ENCODE measurements at regions not wholly inside any gene's neighbourhood (a gene's known extent, or its start where the extent isn't known, plus 50 kb on each side); places are given as distances from the start of the nearest gene placed in this dataset.
"Not testable (repeated sequence)": the region's sequence is repeated elsewhere in the genome, so short reads cannot be mapped to it uniquely, and the experiment has no call there.

DNA sequence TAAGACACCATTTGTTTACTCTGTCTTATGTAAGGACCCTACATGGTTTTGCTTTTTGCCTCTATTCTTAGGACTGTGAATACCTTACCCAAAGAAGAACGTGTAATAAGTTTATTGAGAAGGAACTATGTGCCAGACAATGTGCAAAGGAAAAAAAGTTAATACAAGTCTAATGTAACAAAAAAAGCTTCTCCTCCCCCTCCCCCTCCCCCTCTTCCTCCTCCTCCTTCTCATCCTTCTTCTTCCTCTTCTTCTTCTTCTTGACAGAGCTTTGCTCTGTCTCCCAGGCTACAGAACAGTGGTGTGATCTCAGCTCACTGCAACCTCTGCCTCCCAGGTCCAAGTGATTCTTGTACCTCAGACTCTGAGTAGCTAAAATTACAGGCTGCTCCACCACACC lies 50.9 kb upstream of the MITF start:
- DNase-seq, result no peak

DNA sequence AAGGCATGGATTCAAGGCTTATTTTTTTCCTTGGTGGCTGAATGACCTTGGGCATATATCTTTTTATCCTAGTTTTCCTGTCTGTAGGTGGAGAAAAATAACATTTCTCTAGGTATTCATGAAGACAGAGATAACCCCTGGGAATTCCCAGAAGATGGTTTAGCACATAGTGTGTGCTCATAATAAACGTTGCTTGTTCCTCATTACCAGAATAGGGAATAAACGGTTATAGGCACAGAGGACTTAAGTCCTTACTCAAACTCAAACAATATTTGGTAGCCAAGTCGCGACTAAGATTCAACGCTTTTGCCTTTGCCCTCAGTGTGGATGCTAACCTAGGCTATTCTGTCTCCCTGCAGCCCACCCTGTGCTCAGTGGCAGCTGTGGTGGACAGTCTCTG lies 51.6 kb upstream of the MITF start:
- DNase-seq, result no peak

DNA sequence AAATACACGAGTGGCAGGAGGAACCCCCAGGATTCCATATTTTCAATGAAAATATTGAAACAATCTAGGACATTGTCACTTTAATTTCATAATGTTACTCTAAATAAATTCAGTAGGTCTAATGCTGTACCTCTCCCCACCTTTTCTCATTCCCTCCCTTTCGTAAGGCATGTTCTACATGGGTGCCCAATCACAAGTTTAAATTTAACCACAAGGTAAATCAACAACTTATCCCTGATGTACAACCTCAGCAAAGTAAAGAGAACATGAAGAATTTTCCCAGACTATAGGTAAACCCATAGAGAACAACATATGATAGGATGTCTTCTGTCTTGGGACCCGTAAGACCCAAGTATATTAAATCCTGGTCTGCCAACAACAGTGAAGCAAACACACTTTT lies 53.2 kb upstream of the MITF start:
- DNase-seq, result no peak

DNA sequence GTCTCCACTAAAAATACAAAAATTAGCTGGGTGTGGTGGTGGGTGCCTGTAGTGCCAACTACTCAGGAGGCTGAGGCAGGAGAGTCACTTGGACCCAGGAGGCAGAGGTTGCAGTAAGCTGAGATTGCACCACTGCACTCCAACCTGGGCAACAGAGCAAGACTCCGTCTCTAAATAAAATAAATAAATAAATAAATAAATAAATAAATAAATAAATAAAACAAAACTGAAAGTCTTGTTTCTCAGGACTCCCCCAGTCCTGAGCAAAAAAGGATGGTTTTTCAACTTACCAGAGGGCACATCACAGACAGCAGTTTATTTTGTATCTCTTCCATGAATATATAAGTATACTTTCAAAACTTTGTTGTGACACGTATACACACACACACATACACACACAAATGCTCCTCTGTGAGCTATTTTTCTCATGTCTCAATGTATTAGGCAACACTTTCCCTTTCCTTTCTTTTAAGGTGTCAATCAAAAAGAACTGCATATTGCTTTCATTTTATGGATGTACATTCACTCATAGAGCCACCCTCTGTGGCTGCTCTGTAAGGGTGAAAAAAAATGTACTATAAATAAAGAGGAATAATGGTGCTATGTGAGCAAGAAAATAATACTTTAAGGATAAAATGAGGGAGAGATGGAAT lies 54.8 kb upstream of the MITF start:
- no peak for DNase-seq

DNA sequence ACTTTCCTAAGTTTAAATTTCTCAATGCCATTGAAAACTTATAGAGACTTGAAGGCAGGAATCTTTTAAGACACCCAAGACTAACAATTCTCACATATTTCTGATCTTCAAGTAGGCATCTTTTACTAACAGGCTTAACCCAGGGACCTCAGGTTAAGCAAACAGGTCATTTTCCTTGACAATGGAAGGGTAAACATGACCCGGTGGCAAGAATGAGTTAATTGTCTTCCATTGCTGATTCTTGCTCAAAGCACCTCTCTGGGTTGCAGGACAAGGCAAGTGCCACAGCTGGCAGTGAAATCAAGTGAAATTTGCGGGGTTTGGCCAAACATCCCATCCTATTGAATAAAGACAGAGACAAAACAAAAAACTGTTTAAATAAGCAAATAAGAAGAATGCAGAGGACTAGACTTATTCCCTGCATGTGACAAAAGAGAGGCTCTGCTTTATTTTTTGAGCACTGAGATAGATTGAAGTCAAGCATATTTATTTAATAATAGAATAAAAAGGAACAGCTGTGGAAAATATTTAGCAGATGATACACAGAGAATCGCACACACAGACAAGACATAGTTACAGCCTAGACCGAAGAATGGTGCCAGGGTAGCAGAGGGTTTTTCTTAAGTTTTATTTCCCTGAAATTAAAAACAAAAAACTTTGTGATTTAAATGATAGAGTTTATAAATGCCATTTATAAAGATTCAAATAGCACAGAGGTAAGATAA lies 56.0 kb upstream of the MITF start:
- DNase-seq, result no peak

DNA sequence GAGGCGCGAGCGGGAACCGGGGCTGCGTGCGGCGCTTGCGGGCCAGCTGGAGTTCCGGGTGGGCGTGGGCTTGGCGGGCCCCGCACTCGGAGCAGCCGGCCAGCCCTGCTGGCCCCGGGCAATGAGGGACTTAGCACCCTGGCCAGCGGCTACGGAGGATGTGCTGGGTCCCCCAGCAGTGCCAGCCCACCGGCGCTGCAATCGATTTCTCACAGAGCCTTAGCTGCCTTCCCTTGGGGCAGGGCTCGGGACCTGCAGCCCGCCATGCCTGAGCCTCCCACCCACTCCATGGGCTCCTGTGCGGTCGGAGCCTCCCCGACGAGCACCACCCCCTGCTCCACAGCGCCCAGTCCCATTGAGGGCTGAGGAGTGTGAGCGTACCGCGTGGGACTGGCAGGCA lies 61.8 kb upstream of the MITF start:
- not testable (repeated sequence) for DNase-seq

DNA sequence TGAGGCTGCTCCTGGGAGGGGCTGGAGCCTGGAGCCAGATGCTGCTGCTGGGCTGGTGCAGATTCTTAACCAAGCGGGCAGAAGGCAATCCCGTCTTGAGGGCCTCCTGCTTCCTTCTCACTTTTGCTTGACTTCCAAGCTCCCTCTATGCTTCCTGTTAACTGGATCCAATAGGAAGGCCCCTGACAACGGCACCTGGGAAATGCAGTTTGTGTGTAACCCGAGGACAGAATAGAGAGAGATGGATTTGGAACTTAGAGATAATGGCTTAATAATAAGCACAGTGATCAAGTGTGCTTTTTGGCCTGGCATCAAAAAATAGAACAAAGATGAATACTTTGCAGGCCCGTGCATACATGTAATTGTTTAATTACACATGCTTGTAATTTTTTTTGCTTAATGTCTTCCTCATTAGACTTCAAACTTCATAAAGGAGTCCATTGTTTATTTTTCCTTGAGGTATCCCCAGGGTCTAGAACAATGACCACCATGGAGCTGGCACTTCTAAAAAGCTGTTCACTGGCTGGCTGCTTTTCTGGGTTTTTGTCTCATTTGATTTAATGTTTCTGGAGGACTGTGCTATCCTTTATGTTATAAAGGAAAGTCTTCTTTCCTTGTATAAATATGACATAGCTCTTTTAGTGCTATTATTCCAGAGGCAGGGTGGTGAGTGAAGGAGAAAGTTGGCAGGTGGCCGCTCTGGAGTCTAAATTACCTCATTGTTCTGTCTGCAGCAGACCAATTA lies 63.3 kb upstream of the MITF start:
- DNase-seq, result no peak

DNA sequence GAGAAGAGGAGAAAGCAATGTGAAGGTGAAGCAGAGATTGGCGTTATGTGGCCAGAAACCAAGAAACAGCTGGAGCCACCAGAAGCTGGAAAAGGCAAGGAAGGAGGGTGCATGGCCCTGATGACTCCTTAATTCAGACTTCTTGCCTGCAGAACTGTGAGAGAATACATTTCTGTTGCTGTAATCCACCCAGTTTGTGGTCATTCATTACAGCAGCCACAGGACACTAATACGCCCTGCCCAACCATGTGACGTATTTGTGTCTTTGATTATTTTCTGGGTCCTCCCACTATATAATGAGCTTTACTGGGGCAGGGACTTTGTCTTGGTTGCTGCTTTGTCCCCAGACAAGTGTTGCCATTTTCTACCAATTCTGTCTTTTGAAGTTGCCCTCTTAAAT lies 64.5 kb upstream of the MITF start:
- no peak for DNase-seq

DNA sequence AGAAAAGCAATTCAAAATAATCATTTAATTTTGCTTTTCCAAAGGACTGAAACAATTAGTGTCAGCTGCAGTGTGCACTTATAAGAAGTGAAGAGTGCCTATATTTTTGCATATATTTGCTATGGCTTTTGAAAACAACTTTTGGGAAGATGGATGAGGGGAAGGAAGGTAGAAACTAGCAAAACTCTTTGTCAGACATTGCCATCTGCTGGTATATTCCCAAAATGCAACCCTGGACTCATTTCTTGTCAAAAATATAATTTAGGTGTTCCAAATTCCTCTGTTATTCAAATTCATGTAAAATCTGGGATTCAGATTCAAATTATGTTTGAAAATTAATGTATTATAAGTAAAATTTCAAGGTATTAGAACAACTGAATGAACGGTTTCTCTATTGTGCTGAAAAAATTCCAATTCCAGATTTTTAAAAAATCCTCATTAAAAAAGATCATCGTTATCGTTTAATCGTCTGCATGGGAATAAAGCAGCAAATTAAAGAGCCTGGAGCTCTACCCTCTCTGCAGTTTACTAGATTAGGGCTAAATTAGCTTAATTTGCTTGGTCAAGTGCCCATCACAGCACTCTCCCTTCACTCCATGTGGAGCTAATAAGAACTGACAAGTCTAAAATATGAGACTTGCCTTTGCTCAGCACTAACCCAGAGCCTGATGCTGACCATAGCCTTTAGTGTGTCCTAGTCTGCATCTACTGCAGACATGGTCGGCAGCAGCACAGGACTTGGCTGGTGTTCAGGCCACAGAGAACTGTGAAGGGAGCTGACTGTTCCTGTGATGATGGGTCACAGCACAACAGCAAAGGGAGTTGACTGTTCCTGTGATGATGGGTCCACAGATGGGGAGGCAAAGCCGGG lies 67.9 kb upstream of the MITF start:
- no peak for DNase-seq

DNA sequence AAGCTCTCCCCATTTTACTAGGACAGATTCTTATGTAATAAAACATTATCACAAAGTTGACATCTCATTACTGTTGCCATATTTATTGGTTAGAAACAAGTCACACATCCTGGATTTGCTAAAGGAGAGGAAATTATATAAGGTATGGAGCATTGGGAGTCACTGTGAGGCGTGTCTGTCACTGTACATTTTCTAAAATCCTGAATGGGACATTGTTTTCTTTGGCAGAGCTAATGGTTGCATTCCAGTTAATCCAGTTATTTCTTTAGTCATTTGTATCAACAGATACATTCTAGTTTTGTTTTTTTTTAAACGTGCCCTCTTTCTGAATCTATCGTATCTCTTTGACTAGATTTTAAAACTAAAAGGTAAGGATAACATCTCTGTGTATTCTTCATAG lies 70.2 kb upstream of the MITF start:
- no peak for DNase-seq

DNA sequence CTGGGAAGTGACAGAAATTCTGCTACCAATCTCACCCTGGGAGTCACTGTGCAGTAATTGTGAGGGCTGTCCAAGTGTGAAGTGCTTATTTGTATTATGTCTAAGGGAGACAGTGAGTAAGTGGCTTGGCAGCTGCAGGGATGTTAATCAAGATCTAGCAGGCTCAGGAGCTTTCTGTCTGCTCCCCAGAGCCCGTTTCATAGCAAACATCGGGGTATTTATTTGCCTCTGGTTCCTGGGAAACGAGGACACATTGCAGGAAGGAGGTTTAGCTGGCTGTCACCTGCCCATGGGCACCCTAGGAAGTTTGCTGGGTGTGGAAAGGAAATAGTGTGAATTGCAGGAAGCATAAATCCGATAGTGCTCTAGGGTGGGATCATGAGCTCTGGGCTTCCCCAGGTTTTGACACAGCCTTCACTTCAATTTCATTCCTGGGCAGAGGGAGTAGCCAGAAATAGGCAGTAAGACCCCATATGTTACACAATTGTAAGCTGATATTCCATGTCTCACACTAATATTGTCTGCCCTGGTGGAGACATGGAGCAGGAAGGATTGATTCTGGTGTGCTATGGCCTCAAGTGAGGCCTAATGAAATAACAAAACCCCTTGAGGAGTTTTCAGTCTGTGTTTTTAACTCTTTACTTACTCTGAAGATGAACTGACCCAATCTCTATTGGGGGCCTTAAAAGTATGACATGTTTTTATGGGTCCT lies 74.1 kb upstream of the MITF start:
- peak; percentile 45 for DNase-seq

DNA sequence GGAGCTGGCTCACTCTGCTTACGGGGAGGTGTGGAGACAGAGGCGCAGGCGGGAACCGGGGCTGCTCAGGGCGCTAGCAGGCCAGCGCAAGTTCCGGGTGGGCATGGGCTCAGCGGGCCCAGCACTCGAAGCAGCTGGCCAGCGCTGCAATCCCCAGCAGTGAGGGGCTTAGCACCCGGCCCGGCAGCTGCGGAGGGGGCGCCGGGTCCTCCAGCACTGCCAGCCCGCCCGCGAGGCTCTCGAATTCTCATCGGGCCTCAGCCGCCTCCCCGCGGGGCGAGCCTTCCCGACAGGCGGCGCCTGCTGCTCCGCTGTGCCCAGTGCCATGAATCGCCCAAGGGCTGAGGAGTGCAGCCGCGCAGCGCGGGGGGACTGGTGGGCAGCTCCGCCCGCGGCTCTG lies 78.6 kb upstream of the MITF start:
- DNase-seq, result no peak

DNA sequence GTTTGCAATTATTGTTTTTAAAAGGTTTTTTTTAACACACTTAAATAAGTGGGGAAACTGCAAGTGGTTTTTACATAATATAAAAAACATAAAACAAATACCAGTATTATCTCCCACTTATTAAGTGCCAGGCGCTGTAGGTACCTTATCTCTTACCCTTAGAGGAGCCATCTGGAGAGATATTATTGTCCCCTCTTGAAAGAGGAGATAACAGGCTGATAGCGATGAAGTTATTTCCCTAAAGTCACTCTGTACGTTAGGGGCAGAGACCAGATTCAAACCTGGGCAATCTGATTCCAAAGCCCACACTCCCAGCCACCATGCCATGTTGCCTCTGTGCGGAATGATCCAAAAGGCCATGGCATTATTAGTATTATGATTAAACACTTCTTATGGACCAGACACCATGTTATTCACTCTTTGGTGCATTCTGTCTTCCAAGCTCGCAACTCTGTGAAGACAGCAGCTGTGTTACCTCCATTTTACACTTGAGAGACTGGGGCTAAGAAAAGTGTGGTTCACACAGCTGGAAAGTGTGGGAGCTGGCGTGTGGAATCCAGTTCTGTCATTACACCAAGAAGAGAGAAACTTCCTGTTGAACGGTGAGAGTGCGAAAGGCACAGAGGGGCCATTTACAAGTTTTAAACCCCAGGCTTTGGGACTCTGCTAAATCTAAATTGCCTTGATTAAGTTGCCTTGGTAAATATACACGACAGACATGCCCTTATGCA lies 79.9 kb upstream of the MITF start:
- DNase-seq, result no peak

DNA sequence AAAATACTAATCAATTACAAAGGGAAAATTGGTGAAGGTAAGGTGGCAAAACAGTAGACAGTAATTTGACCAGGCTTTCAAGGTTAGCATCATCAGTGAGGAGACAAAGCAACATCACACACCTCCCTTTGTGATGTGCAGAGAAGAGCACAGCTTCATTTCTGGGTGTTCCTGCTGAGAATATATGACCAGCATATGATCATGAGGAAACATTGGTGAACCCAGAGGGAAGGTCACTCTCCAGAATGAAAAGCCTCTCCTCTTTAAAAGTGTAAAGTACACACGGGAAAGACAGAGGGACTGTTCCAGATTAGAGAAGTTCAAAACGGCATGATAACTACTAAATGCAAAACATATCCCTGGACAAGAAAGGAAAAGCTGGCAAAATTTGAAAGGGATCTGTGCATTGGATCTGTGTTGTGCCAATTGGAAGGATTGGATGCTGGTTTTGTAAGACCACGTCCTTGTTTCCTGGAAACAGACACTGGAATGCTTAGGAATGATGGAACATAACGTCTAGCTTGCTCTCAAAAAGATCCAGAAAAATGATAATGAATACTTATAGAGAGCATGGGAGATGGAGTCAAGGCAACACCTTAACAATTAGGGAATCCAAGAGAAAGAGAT lies 80.6 kb upstream of the MITF start:
- DNase-seq, result no peak

DNA sequence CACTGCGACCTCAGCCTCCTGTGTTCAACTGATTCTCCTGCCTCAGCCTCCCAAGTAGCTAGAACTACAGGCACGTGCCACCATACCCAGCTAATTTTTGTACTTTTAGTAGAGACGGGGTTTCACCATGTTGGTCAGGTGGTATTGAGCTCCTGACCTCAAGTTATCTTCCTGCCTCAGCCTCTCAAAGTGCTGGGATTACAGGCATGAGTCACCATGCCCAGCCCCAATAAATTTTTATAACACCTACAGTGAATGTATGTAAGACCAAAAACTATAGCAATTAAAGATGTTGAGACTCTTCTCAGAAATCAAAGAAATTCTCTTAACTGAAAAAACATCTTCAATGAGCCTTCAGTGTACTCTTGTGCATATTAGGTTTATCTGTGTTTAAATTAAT lies 82.2 kb upstream of the MITF start:
- not testable (repeated sequence) for DNase-seq

DNA sequence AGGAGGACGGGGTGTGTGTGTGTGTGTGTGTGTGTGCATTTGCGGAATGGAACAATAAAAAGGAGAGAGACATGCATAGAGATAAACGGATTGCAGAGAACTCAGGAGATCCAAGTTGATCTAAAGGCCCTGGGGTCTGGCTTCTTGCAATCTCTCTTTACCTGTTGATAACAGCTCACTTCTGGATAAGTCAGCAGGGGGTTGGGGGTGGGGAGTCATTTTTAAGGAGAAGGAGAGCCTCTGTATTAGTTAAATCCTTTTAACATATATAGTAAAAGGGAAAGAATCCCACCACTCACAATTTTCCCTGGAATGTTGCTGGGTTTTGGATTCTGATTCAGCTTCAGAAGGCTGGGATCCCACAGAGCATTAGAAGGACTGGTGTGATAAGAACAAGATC lies 87.5 kb upstream of the MITF start:
- no peak for DNase-seq

DNA sequence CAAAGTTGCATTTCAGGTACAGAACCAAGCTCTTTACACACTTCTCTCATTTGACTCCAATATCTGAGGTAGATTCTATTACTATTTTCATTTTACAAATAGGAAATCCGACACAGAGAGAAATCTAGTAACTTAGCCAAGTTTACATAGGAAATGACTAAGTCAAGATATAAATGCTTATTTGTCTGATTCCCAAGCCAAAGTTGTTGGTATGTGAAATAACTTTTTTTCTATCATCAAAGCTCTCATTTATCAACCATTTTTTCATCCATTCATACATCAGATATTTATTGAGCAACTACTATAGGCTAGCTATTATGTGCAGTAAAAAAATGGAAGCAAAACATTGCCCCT lies 89.2 kb upstream of the MITF start:
- no peak for DNase-seq

DNA sequence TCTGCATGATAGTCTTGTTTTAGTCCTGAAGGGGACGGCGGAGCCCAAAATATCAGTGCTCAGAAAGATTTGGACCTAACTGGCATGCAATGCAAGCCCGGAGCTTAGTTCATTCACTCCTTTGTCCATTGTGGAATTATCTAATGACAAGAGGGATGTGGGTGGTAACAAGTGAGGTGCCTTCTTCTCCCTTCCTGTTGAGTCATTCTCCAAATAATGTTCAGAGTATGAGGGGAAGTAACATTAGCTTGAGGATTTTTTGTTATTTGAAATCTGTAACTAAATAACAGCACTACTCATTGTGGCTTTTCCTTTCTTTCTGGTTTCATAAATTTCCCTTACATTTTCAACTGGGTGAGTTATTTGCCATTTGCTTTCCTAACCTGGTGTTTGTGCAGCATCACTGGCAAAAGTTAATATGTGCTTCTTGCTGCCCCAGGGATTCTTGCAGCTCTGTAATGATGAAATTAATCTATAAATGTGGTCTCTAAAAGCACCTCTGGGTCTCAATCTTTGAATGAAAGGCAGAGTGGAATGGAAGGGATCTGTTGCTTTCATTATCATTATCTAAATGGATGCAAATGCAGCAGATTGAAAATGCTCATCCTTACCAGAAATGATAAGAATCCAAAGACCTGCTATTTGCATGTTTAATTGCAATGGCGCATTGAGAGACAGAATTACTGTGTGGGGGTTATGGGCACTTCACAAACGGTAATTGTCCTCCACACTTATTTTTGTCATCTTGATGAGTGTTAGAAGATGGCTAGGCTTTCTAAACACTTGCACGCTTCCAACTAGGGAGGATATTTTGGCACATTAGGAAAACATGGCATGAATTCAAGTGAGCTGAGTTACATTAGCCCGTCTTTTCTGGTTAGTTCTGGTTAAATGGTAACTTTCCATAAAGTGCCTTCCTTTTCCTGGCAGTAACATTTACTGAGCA lies 89.9 kb upstream of the MITF start:
- DNase-seq, result no peak

DNA sequence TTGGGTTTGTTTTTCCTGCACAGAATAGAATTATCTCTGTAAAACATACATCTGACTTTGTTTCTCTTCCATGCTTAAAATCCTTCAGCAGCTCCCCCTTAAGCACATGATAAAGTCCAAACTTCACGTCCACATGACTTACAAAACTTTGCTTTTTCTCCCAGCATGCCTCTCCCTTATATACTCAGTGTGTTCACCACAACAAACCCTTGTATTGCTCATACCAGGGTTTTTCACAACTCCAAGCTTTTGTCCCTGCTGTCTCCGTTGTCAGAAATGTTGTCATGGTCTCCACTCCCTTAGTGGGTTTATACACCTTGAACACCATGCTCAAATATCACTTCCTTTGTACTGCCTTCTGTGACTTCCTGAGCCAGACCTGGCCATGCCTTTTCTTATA lies 91.1 kb upstream of the MITF start:
- no peak for DNase-seq

DNA sequence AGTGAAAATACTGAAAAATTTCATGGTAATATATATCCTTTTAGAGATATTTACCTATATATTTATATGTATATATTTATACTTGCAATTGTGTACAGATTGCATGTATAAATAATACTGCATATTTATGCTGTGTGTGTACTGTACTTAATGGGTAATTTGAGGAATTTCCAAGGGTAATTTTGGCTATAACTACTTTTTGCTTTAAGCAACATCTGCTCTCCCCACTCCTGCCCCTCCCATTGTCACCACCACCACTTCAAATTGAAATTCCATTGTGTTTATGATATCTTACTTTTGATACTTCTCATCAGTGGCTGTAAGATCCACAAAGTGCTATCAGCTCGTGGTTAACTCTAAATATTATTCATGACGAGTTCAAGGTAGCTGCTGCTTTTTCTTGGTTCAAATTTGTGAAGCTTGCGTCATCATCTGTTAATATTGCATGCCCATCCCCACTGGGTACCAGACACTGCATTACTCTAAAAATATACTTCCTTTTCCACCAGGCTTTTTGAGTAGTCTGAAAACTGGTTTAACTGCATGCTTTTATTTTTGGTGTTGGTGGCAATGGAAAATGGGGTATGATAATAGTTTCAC lies 91.7 kb upstream of the MITF start:
- DNase-seq, result no peak

Measured in NCI-H1092 (cell line).